Prostate gland (tissue), 2 donors: ENCODE measurements at regions not wholly inside any gene's neighbourhood (a gene's known extent, or its start where the extent isn't known, plus 50 kb on each side); places are given as distances from the start of the nearest gene placed in this dataset.

Experiments
- DNase-seq: peaks from one replicate; pipeline ENCODE4 v3.0.0-alpha.2; 2019; ENCODE audit warnings: low spot score
- H3K27ac ChIP-seq, 2 donors: fragments of 200-600 bp; sonication (generic); 2 replicates each; pipeline ENCODE4 v1.5.1; 2017 to 2019
- H3K27me3 ChIP-seq: fragments of 200-600 bp; sonication (generic); replicated peaks from 2 replicates; pipeline ENCODE4 v1.5.1; 2019; ENCODE audit not compliant: insufficient read depth
- H3K36me3 ChIP-seq, 2 donors: fragments of 200-600 bp; sonication (generic); 1 replicate in 1 of 2; 2 replicates in 1 of 2; pipeline versions ENCODE4 v1.5.1 to v1.8.1; 2017 to 2019
- H3K4me1 ChIP-seq: fragments of 200-600 bp; sonication (generic); replicated peaks from 2 replicates; pipeline ENCODE4 v1.5.1; 2019
- H3K4me3 ChIP-seq, 2 donors: fragments of 200-600 bp; sonication (generic); 2 replicates each; pipeline ENCODE4 v1.5.1; 2017 to 2019
- H3K9me3 ChIP-seq: fragments of 200-600 bp; sonication (generic); 2 replicates; pipeline ENCODE4 v1.5.1; 2017
- POLR2A ChIP-seq: fragments of 450-650 bp; IDR thresholded peaks from one replicate; pipeline ENCODE4 v1.6.1; 2016; ENCODE audit warnings: antibody characterized with exemption, mild to moderate bottlenecking
- POLR2AphosphoS5 ChIP-seq: sonication (generic); formaldehyde crosslinking; IDR thresholded peaks from one replicate; pipeline ENCODE4 v1.6.1; 2017; ENCODE audit warnings: antibody characterized with exemption
- WGBS: methylation state at CpG from one replicate; pipeline ENCODE4 v1.1.5; 2018; 5-methylcytosine and 5-hydroxymethylcytosine counted together
- intact Hi-C: fragments of 100-400 bp; cut with DNase I; formaldehyde crosslinking; loops from one replicate; pipeline ENCODE4 v1.14.2; 2022
- TF ChIP-seq, protein P1 (sequence below), 4 experiments: fragments of 200-600 bp in 2 of 4; fragments of 450-650 bp in 2 of 4; sonication (generic) in 2 of 4; IDR thresholded peaks; 1 replicate in 3 of 4; 2 replicates in 1 of 4; pipeline ENCODE4 v1.5.1; 2016 to 2019; ENCODE audit warnings: antibody characterized with exemption in 4 of 4, mild to moderate bottlenecking in 2 of 4, moderate library complexity in 2 of 4

DNA sequence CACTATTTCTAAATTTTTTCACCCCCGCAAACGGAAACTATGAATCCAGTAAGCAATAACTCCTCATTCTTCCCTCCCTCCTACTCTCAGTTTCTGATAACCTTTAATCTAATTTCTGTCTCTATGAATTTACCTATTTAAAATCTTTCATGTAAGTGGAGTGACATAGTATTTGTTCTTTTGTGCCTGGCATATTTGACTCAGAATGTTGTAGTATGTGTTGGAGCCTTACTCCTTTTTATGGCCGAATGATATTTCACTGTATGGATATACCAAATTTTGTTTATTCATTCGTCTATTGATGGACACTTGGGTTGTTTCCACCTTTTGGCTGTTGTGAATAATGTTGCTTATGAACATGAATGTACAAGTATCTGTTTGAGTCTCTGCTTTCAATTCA, 61.1 kb upstream of the C1GALT1C1 start:
- intact Hi-C loops: no loop called here
- H3K4me3 ChIP-seq: no peak overlapping the region
- no peak overlapping the region for H3K27ac ChIP-seq
- H3K27me3 ChIP-seq: no peaks in the 10 kb centered on the region
- WGBS: 91% methylated on average over 4 of the region's 4 CpGs
- H3K4me1 ChIP-seq: no peaks in the 10 kb centered on the region
- no peaks in the 10 kb centered on the region for H3K9me3 ChIP-seq
- no peak for DNase-seq
- TF ChIP-seq POLR2A (no peak), POLR2AphosphoS5 (no peak)
- TF ChIP-seq, protein P1, sequence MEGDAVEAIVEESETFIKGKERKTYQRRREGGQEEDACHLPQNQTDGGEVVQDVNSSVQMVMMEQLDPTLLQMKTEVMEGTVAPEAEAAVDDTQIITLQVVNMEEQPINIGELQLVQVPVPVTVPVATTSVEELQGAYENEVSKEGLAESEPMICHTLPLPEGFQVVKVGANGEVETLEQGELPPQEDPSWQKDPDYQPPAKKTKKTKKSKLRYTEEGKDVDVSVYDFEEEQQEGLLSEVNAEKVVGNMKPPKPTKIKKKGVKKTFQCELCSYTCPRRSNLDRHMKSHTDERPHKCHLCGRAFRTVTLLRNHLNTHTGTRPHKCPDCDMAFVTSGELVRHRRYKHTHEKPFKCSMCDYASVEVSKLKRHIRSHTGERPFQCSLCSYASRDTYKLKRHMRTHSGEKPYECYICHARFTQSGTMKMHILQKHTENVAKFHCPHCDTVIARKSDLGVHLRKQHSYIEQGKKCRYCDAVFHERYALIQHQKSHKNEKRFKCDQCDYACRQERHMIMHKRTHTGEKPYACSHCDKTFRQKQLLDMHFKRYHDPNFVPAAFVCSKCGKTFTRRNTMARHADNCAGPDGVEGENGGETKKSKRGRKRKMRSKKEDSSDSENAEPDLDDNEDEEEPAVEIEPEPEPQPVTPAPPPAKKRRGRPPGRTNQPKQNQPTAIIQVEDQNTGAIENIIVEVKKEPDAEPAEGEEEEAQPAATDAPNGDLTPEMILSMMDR (IDR thresholded peaks at IDR 0.05): no peak
- H3K36me3 ChIP-seq: no peaks in the 10 kb centered on the region

DNA sequence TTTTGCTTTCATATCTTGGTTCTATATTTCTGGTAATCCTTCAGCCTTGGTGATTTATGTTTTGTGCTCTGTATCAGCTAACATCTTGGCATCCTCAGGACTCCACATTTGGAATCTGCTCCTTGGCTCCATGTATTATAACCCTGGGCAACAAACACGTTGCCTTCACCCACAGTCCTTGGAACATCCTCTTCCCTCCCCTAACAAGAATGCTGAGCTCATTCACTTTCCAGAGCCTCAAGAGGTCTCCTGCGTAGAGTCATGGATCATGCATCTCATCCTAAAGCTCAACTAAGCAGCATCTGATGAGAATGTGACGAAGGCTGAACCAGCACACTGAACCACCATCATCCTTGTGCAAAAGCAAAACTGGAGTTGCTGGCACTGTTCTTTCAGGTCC, 60.5 kb upstream of the C1GALT1C1 start:
- Histone ChIP-seq H3K36me3 (no peaks in the 10 kb centered on the region), H3K4me1 (no peaks in the 10 kb centered on the region), H3K27ac (no peak overlapping the region), H3K4me3 (no peak overlapping the region), H3K27me3 (no peaks in the 10 kb centered on the region), H3K9me3 (no peaks in the 10 kb centered on the region)
- intact Hi-C loops: no loop called here
- TF ChIP-seq POLR2AphosphoS5: peak; percentile 4
- TF ChIP-seq, protein P1 (IDR thresholded peaks at IDR 0.05): no peak
- WGBS: 38% methylated on average over 3 of the region's 3 CpGs
- no peak for DNase-seq

DNA sequence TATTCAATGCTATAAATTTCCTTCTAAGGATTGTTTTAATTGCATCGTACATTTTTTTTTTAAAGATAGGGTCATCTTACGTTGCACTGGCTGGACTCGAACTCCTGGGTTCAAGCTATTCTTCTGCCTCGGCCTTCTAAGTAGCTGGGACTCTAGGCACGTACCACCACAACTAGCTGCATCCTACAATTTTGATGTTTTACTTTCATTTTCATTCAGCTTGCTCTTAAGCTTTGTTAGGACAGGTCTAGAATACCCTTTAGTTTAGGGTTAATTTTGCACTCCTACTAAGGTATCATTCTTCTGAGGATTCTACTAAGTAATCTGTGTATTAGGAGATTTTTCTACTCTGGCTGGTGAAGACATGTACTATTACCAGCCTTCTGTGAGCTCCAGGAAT, 50.2 kb upstream of the C1GALT1C1 start:
- no peak for DNase-seq
- H3K27me3 ChIP-seq: no peaks in the 10 kb centered on the region
- no peak overlapping the region for H3K27ac ChIP-seq
- 80% methylated on average over 5 of the region's 5 CpGs for WGBS
- H3K36me3 ChIP-seq: no peaks in the 10 kb centered on the region
- no peaks in the 10 kb centered on the region for H3K9me3 ChIP-seq
- intact Hi-C loops: no loop called here
- TF ChIP-seq, protein P1 (IDR thresholded peaks at IDR 0.05): no peak
- TF ChIP-seq POLR2AphosphoS5 (no peak), POLR2A (no peak)
- no peak overlapping the region for H3K4me3 ChIP-seq
- no peaks in the 10 kb centered on the region for H3K4me1 ChIP-seq
